Cardiac fibroblast (primary cell): ENCODE measurements at regions not wholly inside any gene's neighbourhood (a gene's known extent, or its start where the extent isn't known, plus 50 kb on each side); places are given as distances from the start of the nearest gene placed in this dataset.

Experiments
- DNase-seq, 2 donors: peaks; one replicate each; pipeline versions ENCODE4 v3.0.0 to v3.0.0-alpha.2; 2010; ENCODE audit warnings: low read depth in 2 of 2
- H3K4me3 ChIP-seq, 2 donors: replicated peaks in 1 of 2; 1 replicate in 1 of 2; 2 replicates in 1 of 2; pipeline ENCODE4 v1.5.1; 2011; ENCODE audit warnings: low read depth in 2 of 2, low read length in 2 of 2, mild to moderate bottlenecking in 2 of 2, moderate library complexity in 1 of 2
- TF ChIP-seq, protein P1 (sequence below): IDR thresholded peaks from one replicate; pipeline ENCODE4 v1.5.1; 2011; ENCODE audit warnings: low read depth, mild to moderate bottlenecking, low read length, inconsistent platforms

GRCh38 chr16:35561346-35561745 is 2101.9 kb downstream of the TP53TG3F start:
- TF ChIP-seq, protein P1, sequence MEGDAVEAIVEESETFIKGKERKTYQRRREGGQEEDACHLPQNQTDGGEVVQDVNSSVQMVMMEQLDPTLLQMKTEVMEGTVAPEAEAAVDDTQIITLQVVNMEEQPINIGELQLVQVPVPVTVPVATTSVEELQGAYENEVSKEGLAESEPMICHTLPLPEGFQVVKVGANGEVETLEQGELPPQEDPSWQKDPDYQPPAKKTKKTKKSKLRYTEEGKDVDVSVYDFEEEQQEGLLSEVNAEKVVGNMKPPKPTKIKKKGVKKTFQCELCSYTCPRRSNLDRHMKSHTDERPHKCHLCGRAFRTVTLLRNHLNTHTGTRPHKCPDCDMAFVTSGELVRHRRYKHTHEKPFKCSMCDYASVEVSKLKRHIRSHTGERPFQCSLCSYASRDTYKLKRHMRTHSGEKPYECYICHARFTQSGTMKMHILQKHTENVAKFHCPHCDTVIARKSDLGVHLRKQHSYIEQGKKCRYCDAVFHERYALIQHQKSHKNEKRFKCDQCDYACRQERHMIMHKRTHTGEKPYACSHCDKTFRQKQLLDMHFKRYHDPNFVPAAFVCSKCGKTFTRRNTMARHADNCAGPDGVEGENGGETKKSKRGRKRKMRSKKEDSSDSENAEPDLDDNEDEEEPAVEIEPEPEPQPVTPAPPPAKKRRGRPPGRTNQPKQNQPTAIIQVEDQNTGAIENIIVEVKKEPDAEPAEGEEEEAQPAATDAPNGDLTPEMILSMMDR = no peak
- no peak overlapping the region for H3K4me3 ChIP-seq
- no peak for DNase-seq

DNA sequence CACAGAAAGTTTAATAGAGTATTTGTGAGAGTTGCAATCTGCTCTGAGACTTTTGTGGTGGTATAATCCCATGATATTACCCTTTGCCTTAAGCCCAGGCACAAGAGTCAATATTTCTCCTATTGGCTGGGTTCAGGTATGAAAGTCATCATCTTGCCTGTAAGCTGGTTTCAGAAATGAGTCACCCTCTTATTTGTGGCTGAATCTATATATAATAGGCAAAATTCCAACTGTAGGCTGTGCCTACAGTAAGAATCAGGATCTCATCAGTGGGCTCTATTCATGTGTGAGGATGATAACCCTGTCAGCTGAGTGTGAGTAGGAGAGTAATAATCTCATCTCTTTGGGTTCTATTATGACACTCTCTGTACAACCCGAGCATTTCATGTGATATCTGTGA is 2103.1 kb downstream of the TP53TG3F start:
- TF ChIP-seq, protein P1 = no peak
- H3K4me3 ChIP-seq = no peak overlapping the region
- no peak for DNase-seq

- TF ChIP-seq, protein P1 = no peak
- DNase-seq = no peak
- no peak overlapping the region for H3K4me3 ChIP-seq
These were observed 2103.5 kb downstream of the TP53TG3F start for GRCh38 chr16:35562919-35563318.

DNA sequence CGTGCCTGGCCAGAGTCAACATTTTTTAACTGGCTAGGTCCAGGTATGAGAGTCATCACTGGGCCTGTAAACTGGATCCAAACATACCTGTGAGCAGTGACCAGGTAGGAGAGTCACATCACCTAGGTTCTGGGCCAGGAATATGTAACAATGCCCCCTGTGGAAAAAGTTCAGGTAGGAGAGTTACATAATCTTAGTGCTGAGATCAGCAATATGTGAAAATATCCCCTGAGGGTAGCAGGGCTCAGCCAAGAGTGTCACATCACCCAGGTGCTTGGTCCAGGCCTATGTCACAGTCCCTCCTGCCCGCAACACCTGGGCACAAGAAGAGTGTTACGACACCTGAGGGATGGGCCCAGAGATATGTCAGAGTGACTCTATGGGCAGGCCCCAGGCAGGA is 2104.7 kb downstream of the TP53TG3F start:
- TF ChIP-seq, protein P1 = no peak
- no peak for DNase-seq
- no peak overlapping the region for H3K4me3 ChIP-seq

DNA sequence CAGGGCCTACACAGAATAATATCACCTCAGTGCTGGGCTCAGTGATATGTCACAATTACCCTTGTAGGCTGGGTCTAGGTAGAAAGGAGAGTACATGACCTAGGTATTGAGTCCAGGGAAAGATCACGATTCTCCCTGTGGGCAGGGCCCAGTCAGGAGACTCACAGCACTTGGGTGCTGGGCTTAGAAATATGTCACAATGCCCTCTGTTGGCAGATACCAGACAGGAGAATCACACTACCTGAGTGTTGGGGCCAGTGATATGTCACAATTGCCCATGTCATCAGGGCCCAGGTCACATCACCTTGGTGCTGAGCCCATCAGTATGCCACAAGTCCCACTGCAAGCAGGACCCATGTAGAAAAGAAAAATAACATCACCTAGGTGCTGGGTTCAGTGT is 2105.5 kb downstream of the TP53TG3F start:
- H3K4me3 ChIP-seq = no peak overlapping the region
- DNase-seq = no peak
- TF ChIP-seq, protein P1 = no peak

GRCh38 chr16:35565626-35566025 is 2106.2 kb downstream of the TP53TG3F start:
- TF ChIP-seq, protein P1 = no peak
- no peak overlapping the region for H3K4me3 ChIP-seq
- no peak for DNase-seq

DNA sequence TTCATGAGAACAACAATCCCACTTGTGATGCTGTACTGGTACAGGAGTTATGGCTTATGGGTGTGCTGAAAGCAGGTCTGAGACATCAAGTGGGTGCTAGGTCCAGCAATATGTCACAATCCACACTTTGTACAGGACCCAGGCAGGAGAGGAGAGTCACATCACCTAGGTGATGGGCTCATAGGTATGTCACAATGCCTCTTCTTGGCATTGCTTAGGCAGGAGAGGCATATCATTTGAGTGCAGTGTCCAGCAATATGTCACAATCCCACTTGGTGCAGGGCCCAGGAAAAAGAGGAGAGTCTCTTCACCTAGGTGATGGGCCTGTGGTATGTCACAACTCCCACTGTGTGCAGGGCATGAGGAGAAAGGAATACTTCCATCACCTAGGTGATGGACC is 2110.0 kb downstream of the TP53TG3F start:
- TF ChIP-seq, protein P1 = no peak
- DNase-seq = no peak
- no peak overlapping the region for H3K4me3 ChIP-seq
